SK-N-SH (cell line): ENCODE measurements at regions not wholly inside any gene's neighbourhood (a gene's known extent, or its start where the extent isn't known, plus 50 kb on each side); places are given as distances from the start of the nearest gene placed in this dataset.

Source experiments
- CTCF ChIA-PET: fragments of 300-600, 350-600 bp; formaldehyde crosslinking; extraction: SDS; loops from one replicate; lab custom pipeline; 2021; lab: Yijun Ruan, JAX
- POLR2A ChIA-PET: fragments of 350-600 bp; sonication (Branson Sonifier 250); formaldehyde crosslinking; extraction: SDS; loops from one replicate; lab custom pipeline; 2020; ENCODE audit warnings: antibody characterized with exemption, inconsistent platforms; lab: Yijun Ruan, JAX
- DNase-seq: peaks from one replicate; pipeline ENCODE4 v3.0.0; 2012
- H2AFZ ChIP-seq: fragments of 200-600 bp; sonication (generic); 2 replicates; pipeline ENCODE4 v1.8.1; 2016; ENCODE audit warnings: antibody characterized with exemption, mild to moderate bottlenecking, low read depth
- H3F3A ChIP-seq: fragments of 200-600 bp; sonication (generic); replicated peaks from 2 replicates; pipeline ENCODE3; 2016; ENCODE audit warnings: antibody characterized with exemption, mild to moderate bottlenecking; ENCODE audit not compliant: insufficient read depth
- H3K27ac ChIP-seq, 2 experiments: fragments of 200-500 bp in 1 of 2; fragments of 200-600 bp in 1 of 2; sonication (Bioruptor generic) in 1 of 2; sonication (generic), shearing (Covaris generic) in 1 of 2; 2 replicates each; pipeline versions ENCODE4 v1.5.1 to v1.6.1; 2014 to 2016; ENCODE audit warnings: low read depth in 2 of 2, inconsistent platforms in 1 of 2, low read length in 1 of 2, mild to moderate bottlenecking in 1 of 2, mixed read lengths in 1 of 2
- H3K27me3 ChIP-seq: fragments of 200-600 bp; sonication (generic), shearing (Covaris generic); 2 replicates; pipeline ENCODE4 v1.6.1; 2016; ENCODE audit warnings: mixed run types; ENCODE audit not compliant: insufficient read depth
- H3K36me3 ChIP-seq, 2 experiments: fragments of 200-500 bp in 1 of 2; fragments of 200-600 bp in 1 of 2; sonication (Bioruptor generic) in 1 of 2; sonication (generic) in 1 of 2; replicated peaks in 1 of 2; 2 replicates each; pipeline versions ENCODE3 to v1.5.1; 2014 to 2016; ENCODE audit warnings: low read length in 1 of 2, mild to moderate bottlenecking in 1 of 2; ENCODE audit not compliant: insufficient read depth in 2 of 2, control insufficient read depth in 1 of 2
- H3K4me1 ChIP-seq, 2 experiments: fragments of 200-500 bp in 1 of 2; fragments of 200-600 bp in 1 of 2; sonication (Bioruptor generic) in 1 of 2; sonication (generic), shearing (Covaris generic) in 1 of 2; 2 replicates each; pipeline versions ENCODE4 v1.5.1 to v1.6.1; 2014 to 2016; ENCODE audit warnings: low read depth in 1 of 2, low read length in 1 of 2, mixed run types in 1 of 2; ENCODE audit not compliant: insufficient read depth in 2 of 2, control insufficient read depth in 1 of 2
- H3K4me2 ChIP-seq: fragments of 200-600 bp; sonication (generic), shearing (Covaris generic); 2 replicates; pipeline ENCODE4 v1.6.1; 2017; ENCODE audit warnings: mixed run types
- H3K4me3 ChIP-seq, 2 experiments: fragments of 200-500 bp in 1 of 2; fragments of 200-600 bp in 1 of 2; sonication (Bioruptor generic) in 1 of 2; sonication (generic), shearing (Covaris generic) in 1 of 2; 2 replicates each; pipeline versions ENCODE4 v1.5.1 to v1.8.1; 2014 to 2016; ENCODE audit warnings: low read depth in 2 of 2, inconsistent platforms in 1 of 2, low read length in 1 of 2, mild to moderate bottlenecking in 1 of 2, mixed read lengths in 1 of 2, moderate library complexity in 1 of 2
- H3K79me2 ChIP-seq: fragments of 200-600 bp; sonication (generic); 2 replicates; pipeline ENCODE4 v1.8.1; 2017; ENCODE audit warnings: mild to moderate bottlenecking; ENCODE audit not compliant: insufficient read depth
- H3K9ac ChIP-seq: fragments of 200-600 bp; sonication (generic); 2 replicates; pipeline ENCODE4 v1.6.1; 2017; ENCODE audit warnings: mixed run types
- H3K9me2 ChIP-seq: fragments of 200-600 bp; sonication (generic); 2 replicates; pipeline ENCODE4 v1.6.1; 2017; ENCODE audit warnings: mixed run types
- H3K9me3 ChIP-seq: fragments of 200-600 bp; sonication (generic); 2 replicates; pipeline ENCODE4 v1.6.1; 2017; ENCODE audit warnings: mixed run types, mild to moderate bottlenecking, moderate library complexity
- H4K20me1 ChIP-seq: fragments of 200-600 bp; sonication (generic); 2 replicates; pipeline ENCODE4 v1.6.1; 2017; ENCODE audit warnings: mild to moderate bottlenecking, mixed run types; ENCODE audit not compliant: insufficient read depth
- FOXM1 ChIP-seq: IDR thresholded peaks from 2 replicates; pipeline ENCODE4 v1.4.0; 2012; ENCODE audit warnings: low read depth, mild to moderate bottlenecking
- POLR2AphosphoS5 ChIP-seq: IDR thresholded peaks from 2 replicates; pipeline ENCODE4 v1.6.1; 2012; ENCODE audit warnings: low read depth, low read length
- RAD21 ChIP-seq: IDR thresholded peaks from 2 replicates; pipeline ENCODE4 v1.6.1; 2012; ENCODE audit warnings: mild to moderate bottlenecking, low read length
- REST ChIP-seq: IDR thresholded peaks from 2 replicates; pipeline ENCODE4 v1.6.1; 2012; ENCODE audit warnings: mild to moderate bottlenecking, low read depth, low read length, moderate library complexity
- SIN3A ChIP-seq: IDR thresholded peaks from 2 replicates; pipeline ENCODE4 v1.6.1; 2012; ENCODE audit warnings: low read depth, mild to moderate bottlenecking, low read length, moderate library complexity, borderline replicate concordance
- ZBTB33 ChIP-seq: IDR thresholded peaks from 2 replicates; pipeline ENCODE4 v1.4.0; 2012; ENCODE audit warnings: low read depth, borderline replicate concordance
- WGBS: methylation state at CpG from one replicate; pipeline ENCODE4 v1.1.6; 2017; ENCODE audit warnings: low lambda C conversion rate; 5-methylcytosine and 5-hydroxymethylcytosine counted together

DNA sequence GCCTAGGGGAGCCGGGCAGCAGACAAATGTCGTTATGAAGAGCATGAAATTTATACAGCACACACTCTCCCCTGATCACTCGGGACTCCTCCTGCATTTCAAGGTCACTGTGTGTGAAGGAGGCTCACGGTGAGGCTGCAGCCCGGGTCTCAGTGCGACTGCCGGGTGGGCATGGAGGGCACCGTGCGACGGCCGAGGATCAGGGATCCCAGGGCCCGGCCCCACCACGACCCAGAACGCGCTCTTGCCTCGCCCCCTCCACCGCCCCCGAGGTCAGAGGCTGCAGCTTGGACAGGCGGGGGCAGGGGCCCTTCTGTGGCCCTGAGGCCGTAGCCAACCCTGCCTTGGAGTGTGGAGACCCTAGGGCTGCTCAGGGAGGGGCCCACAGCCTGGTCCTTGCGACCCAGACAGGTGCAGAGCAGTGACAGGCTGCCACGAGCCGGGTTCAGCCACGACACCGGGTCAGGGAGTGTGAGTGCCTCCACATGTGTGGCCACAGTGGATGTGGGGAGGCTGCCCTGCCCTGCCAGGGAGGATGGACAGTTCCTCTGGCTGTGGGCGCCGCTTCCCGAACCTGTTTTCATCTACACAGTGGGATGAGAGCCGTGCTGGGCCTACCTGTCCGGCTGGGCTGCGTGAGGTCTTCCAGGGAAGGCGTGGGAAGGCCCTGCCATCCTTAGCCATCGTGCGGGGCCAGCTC is 89.3 kb upstream of the NKX1-1 start (continued):
- TF ChIP-seq REST (no peak), POLR2AphosphoS5 (no peak)

DNA sequence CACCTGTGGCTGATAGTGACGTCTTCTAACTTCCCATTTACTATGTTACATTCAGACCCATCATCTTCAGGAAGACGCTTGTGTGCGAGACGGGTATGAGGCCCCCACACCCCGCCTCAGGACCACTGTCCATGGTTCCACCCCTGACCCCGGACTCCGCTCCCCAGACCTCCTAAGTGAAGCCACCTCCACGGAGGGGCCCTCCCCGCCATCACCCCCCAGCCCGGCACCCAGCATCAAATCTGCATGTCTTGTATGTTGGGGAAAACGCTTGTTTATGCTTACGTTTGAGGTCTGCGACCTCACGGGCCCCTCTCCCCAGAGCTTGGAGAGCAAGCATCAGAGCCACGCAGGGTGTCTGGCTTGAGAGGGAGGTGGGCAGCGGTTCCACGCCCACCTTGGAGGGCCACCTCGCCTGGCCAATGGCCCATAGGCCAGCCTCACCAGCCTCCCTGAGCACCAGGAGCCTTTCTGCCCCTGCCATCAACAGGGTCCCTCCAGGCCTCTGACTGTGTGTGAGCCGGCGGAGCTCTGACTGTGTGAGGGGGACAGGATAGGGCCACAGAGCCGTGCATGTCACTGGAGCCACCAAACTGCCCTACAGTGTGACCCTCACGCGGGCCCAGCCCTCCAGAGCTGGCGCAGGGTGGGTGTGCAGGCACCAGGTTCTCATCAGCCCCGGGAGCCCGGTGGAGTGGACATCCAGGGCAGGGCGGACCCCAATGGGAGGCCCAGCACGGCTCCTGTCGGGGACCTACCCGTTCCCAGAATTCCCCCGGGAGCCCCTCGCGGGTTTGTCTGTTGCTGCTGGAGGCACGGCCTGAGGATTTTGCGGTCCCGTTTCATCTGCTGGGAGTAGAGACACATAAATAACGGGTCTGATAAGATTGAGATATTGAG is 88.4 kb upstream of the NKX1-1 start:
- H3K36me3 ChIP-seq, result no peaks in the 10 kb centered on the region
- peaks cover 63% of the 10 kb centered on the region for H3K27me3 ChIP-seq
- no peak overlapping the region for H3K4me3 ChIP-seq
- H3K9me2 ChIP-seq, result no peaks in the 10 kb centered on the region
- no peaks in the 10 kb centered on the region for H3K9me3 ChIP-seq
- H3K27ac ChIP-seq, result no peak overlapping the region
- H3K4me1 ChIP-seq, result peaks cover 0 to 7% of the 10 kb centered on the region in 2 experiments; a peak in 1 of 4 replicates
- POLR2A ChIA-PET, result no interaction called here
- no peak for TF ChIP-seq SIN3A
- no peak for TF ChIP-seq FOXM1
- no peak for TF ChIP-seq ZBTB33
- TF ChIP-seq RAD21, result no peak
- H4K20me1 ChIP-seq, result no peaks in the 10 kb centered on the region
- CTCF ChIA-PET, result no interaction called here
- no peaks in the 10 kb centered on the region for H3F3A ChIP-seq
- peak; percentile 11 for DNase-seq
- no peak overlapping the region for H3K4me2 ChIP-seq
- 67% methylated on average over 26 of the region's 37 CpGs for WGBS
- no peaks in the 10 kb centered on the region for H3K79me2 ChIP-seq
- H2AFZ ChIP-seq, result no peak overlapping the region
- H3K9ac ChIP-seq, result no peak overlapping the region
